Cardiac fibroblast (primary cell): ENCODE measurements at regions not wholly inside any gene's neighbourhood (a gene's known extent, or its start where the extent isn't known, plus 50 kb on each side); places are given as distances from the start of the nearest gene placed in this dataset.

Experiments used
- DNase-seq, 2 donors: peaks; one replicate each; pipeline versions ENCODE4 v3.0.0 to v3.0.0-alpha.2; 2010; ENCODE audit warnings: low read depth in 2 of 2
- H3K4me3 ChIP-seq, 2 donors: replicated peaks in 1 of 2; 1 replicate in 1 of 2; 2 replicates in 1 of 2; pipeline ENCODE4 v1.5.1; 2011; ENCODE audit warnings: low read depth in 2 of 2, low read length in 2 of 2, mild to moderate bottlenecking in 2 of 2, moderate library complexity in 1 of 2
- TF ChIP-seq, protein P1 (sequence below): IDR thresholded peaks from one replicate; pipeline ENCODE4 v1.5.1; 2011; ENCODE audit warnings: low read depth, mild to moderate bottlenecking, low read length, inconsistent platforms

DNA sequence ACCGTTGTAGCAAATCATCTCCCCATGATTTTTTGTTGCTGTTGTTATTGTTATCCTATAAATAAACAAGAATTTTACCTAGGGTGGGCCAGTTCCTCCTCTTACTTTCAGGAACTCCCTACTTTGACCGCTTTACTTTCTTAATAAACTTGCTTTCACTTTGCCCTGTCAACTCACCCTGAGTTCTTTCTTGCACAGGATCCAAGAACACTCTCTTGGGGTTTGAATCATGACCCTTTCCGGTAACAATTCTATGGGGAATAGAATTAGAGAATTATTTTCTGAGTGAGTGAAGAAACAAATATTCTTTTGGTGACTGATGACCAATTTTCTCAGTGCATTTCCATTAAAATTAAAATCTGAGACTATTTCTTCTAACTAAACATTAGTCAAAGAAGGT is 584.0 kb upstream of the TENM3 start:
- peak; percentile 57 to 75 for DNase-seq
- TF ChIP-seq, protein P1, sequence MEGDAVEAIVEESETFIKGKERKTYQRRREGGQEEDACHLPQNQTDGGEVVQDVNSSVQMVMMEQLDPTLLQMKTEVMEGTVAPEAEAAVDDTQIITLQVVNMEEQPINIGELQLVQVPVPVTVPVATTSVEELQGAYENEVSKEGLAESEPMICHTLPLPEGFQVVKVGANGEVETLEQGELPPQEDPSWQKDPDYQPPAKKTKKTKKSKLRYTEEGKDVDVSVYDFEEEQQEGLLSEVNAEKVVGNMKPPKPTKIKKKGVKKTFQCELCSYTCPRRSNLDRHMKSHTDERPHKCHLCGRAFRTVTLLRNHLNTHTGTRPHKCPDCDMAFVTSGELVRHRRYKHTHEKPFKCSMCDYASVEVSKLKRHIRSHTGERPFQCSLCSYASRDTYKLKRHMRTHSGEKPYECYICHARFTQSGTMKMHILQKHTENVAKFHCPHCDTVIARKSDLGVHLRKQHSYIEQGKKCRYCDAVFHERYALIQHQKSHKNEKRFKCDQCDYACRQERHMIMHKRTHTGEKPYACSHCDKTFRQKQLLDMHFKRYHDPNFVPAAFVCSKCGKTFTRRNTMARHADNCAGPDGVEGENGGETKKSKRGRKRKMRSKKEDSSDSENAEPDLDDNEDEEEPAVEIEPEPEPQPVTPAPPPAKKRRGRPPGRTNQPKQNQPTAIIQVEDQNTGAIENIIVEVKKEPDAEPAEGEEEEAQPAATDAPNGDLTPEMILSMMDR, result no peak
- no peak overlapping the region for H3K4me3 ChIP-seq

DNA sequence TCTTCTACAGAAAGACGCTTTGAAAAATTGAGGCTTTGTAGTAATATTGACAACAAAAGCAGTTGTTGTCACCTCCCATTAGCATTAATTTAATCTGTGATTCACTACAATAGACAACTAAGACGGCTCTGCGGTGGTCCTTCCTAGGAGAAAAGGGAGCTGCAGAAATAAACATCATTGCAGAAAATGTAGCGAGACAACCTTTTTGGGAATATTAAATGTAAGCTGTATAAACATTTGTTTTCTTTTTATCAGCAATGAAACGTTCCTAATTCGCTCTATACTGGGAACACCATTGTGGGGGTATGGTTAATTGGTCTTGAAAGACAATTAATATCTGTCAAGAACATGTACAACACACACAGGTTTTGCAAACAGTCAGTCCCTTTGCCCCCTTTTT is 583.3 kb upstream of the TENM3 start:
- no peak overlapping the region for H3K4me3 ChIP-seq
- DNase-seq, result no peak
- TF ChIP-seq, protein P1, result no peak

DNA sequence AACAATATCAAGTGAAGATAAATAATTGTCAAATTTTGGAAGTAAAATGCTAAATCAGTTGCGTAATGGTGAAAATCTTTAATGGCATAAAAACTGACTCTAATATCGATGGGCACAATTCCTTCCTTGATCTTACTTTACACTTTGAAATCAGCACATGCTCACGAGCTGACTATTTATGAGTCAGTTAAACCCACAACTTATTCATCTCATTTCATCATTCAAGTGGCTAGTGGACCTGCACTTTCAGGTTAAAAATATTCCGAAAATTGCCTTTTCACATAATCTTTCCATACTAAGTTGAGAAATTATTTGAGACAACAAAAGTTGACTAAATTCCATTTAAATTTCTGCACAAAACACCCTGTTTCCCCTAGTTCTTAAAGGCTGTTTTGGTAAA is 582.1 kb upstream of the TENM3 start:
- H3K4me3 ChIP-seq, result no peak overlapping the region
- peak; percentile 57 to 78 for DNase-seq
- TF ChIP-seq, protein P1, result no peak

DNA sequence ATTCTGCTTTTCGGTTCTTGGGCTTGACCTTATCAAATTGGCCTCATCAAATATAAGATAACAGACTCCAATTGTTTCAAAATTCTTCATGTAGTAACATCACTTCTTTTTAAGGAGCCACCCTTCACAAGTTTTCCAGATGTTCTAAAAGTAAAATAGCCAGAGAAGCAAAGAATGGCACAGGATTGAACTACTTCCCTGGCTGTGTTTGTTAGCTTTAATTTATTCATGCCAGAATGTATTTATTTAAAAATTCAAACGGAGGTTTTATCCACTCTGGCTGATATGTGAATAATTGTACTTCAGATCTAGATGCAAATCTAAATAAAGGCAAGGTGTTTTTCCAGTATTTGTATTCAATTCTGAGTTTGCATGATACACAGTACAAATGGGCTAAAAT is 581.3 kb upstream of the TENM3 start:
- H3K4me3 ChIP-seq, result no peak overlapping the region
- TF ChIP-seq, protein P1, result no peak
- no peak for DNase-seq

DNA sequence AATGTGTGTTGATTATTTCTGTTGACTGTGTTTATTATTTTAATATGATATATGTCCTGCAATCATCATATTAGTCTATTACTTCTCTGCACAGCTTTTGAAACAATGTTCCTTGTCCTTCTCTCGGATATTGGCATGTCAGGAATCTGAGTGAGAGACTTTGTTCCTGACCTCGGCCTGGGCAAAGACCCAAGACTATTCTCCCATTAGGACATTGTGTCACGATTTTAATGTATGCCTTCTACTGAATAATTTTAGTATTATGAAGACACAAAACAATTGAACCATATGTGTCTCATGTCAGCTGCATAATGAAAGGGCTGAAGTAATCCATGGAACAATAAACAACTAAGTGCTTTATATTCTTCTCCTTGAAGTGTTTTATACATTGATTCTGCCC is 580.8 kb upstream of the TENM3 start:
- peak; percentile 65 to 68 for DNase-seq
- no peak overlapping the region for H3K4me3 ChIP-seq
- TF ChIP-seq, protein P1, result no peak

DNA sequence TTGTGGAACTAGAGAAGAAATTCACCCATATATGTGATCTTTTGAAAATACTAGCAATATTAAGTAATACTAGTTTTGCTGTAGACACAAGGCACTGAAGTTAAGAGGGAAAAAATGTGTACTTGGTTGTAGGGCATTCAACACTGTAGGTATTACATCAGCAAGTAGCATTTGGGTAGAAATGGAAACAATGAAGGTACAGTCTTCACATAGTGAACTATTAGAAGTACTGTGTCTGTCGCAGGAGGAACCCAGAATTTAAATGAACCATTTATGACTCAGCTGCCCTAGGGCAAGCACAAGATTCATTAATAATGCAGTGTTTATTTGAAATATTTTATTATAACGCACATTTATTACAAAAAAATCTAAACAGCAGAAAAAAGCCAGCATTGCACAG is 572.7 kb upstream of the TENM3 start:
- TF ChIP-seq, protein P1, result no peak
- no peak overlapping the region for H3K4me3 ChIP-seq
- DNase-seq, result no peak

DNA sequence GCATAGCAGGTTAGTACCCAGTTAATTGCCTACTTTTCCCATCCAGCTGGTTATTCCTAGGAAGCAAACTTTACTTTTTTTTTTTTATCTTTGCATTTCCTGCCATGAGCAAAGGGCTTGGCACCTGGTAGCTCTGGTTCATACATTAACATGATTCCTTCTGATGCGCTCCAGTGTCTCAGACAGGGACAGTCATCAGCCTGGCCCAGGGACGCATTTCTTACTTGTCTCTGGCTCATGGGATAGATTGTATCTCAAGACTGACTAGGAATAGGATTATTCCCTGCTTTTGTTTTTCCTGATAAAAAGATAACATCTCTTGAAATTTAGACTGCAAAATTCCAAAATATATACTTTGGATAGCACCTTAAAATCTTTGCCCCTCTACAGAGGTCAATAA is 571.5 kb upstream of the TENM3 start:
- H3K4me3 ChIP-seq, result no peak overlapping the region
- no peak for DNase-seq
- TF ChIP-seq, protein P1, result no peak
